ENCODE measurements at regions not wholly inside any gene's neighbourhood (a gene's known extent, or its start where the extent isn't known, plus 50 kb on each side); places are given as distances from the start of the nearest gene placed in this dataset.

GRCh38 chr4:19883841-19884240 is 367.9 kb upstream of the SLIT2 start:
- H2AFZ ChIP-seq (ENCODE audit: low read depth): no peak overlapping the region
- H3K27ac ChIP-seq (ENCODE audit: low read depth in 2 of 2, low read length in 1 of 2): no peak overlapping the region
- peaks cover 2% of the 10 kb centered on the region for H3F3A ChIP-seq (replicated peaks; ENCODE audit: insufficient read depth)
- no peak overlapping the region for H3K4me3 ChIP-seq (ENCODE audit: low read depth in 2 of 2, low read length in 1 of 2)
- no peak overlapping the region for H3K9ac ChIP-seq
- no peaks in the 10 kb centered on the region for H3K4me1 ChIP-seq (ENCODE audit: control insufficient read depth in 1 of 2, insufficient read depth in 2 of 2, low read depth in 1 of 2, low read length in 1 of 2)
- no peaks in the 10 kb centered on the region for H4K20me1 ChIP-seq (ENCODE audit: insufficient read depth)
- ChIA-PET CTCF (no interaction called here), POLR2A (no interaction called here)
- TF ChIP-seq RCOR1 (IDR thresholded peaks at IDR 0.05; ENCODE audit: low read length): no peak
- TF ChIP-seq EZH2phosphoT487 (IDR thresholded peaks at IDR 0.05; ENCODE audit: borderline replicate concordance, low read depth): no peak
- TF ChIP-seq POLR2AphosphoS5 (IDR thresholded peaks at IDR 0.05; ENCODE audit: low read depth, low read length): no peak
- H3K27me3 ChIP-seq (ENCODE audit: insufficient read depth): no peaks in the 10 kb centered on the region
- H3K79me2 ChIP-seq (ENCODE audit: insufficient read depth): no peaks in the 10 kb centered on the region
- no peak for DNase-seq
- H3K9me3 ChIP-seq: no peaks in the 10 kb centered on the region
- no peak overlapping the region for H3K4me2 ChIP-seq
- no peaks in the 10 kb centered on the region for H3K36me3 ChIP-seq (replicated peaks in 1 of 2; ENCODE audit: control insufficient read depth in 1 of 2, insufficient read depth in 2 of 2, low read length in 1 of 2)
- H3K9me2 ChIP-seq: no peaks in the 10 kb centered on the region

GRCh38 chr4:19880206-19880605 is 371.5 kb upstream of the SLIT2 start:
- Histone ChIP-seq H3K27me3 (ENCODE audit: insufficient read depth) (no peaks in the 10 kb centered on the region), H4K20me1 (ENCODE audit: insufficient read depth) (no peaks in the 10 kb centered on the region), H3K9me2 (no peaks in the 10 kb centered on the region), H3F3A (replicated peaks; ENCODE audit: insufficient read depth) (no peaks in the 10 kb centered on the region), H3K9ac (no peak overlapping the region), H3K9me3 (no peaks in the 10 kb centered on the region), H3K36me3 (replicated peaks in 1 of 2; ENCODE audit: control insufficient read depth in 1 of 2, insufficient read depth in 2 of 2, low read length in 1 of 2) (no peaks in the 10 kb centered on the region), H3K4me3 (ENCODE audit: low read depth in 2 of 2, low read length in 1 of 2) (no peak overlapping the region), H3K4me2 (no peak overlapping the region), H2AFZ (ENCODE audit: low read depth) (no peak overlapping the region), H3K4me1 (ENCODE audit: control insufficient read depth in 1 of 2, insufficient read depth in 2 of 2, low read depth in 1 of 2, low read length in 1 of 2) (no peaks in the 10 kb centered on the region), H3K79me2 (ENCODE audit: insufficient read depth) (no peaks in the 10 kb centered on the region), H3K27ac (ENCODE audit: low read depth in 2 of 2, low read length in 1 of 2) (no peak overlapping the region)
- WGBS (ENCODE audit: low lambda C conversion rate): 78% methylated on average over 5 of the region's 5 CpGs
- ChIA-PET POLR2A (no interaction called here), CTCF (no interaction called here)
- DNase-seq: no peak
- TF ChIP-seq MAX (IDR thresholded peaks at IDR 0.05; ENCODE audit: low read depth): no peak
- TF ChIP-seq IRF3 (IDR thresholded peaks at IDR 0.05; ENCODE audit: low read depth, low read length): no peak
- TF ChIP-seq SMC3 (IDR thresholded peaks at IDR 0.05; ENCODE audit: low read depth, low read length): no peak
- no peak for TF ChIP-seq MEF2A (IDR thresholded peaks at IDR 0.05; ENCODE audit: borderline replicate concordance, low read depth)
- no peak for TF ChIP-seq NFIC (IDR thresholded peaks at IDR 0.05; ENCODE audit: borderline replicate concordance)
- no peak for TF ChIP-seq GABPA (IDR thresholded peaks at IDR 0.05; ENCODE audit: low read depth)
- TF ChIP-seq REST (IDR thresholded peaks at IDR 0.05; ENCODE audit: low read depth, low read length): no peak
- TF ChIP-seq RXRA (IDR thresholded peaks at IDR 0.05; ENCODE audit: borderline replicate concordance, low read depth): no peak
- no peak for TF ChIP-seq SIN3A (IDR thresholded peaks at IDR 0.05; ENCODE audit: borderline replicate concordance, low read depth, low read length)

Measured in SK-N-SH (cell line).